IPS-20b (cell line): ENCODE measurements at regions not wholly inside any gene's neighbourhood (a gene's known extent, or its start where the extent isn't known, plus 50 kb on each side); places are given as distances from the start of the nearest gene placed in this dataset.

ENCODE experiments used
- H3K27ac ChIP-seq: one replicate; pipeline ENCODE4 v1.5.1; 2013; ENCODE audit warnings: low read length
- H3K27me3 ChIP-seq: 2 replicates; pipeline ENCODE4 v1.6.1; 2013; ENCODE audit warnings: mild to moderate bottlenecking, low read length, inconsistent platforms; ENCODE audit not compliant: insufficient read depth
- H3K36me3 ChIP-seq: 2 replicates; pipeline ENCODE4 v1.6.1; 2013; ENCODE audit warnings: low read depth, mild to moderate bottlenecking, inconsistent platforms, low read length, moderate library complexity; ENCODE audit not compliant: insufficient read depth
- H3K4me1 ChIP-seq: 2 replicates; pipeline ENCODE4 v1.6.1; 2013; ENCODE audit warnings: mild to moderate bottlenecking, control low read depth, inconsistent platforms, low read length, moderate library complexity; ENCODE audit not compliant: insufficient read depth
- H3K4me3 ChIP-seq: 2 replicates; pipeline ENCODE4 v1.5.1; 2013; ENCODE audit warnings: mild to moderate bottlenecking, low read length, inconsistent platforms
- H3K9ac ChIP-seq: 2 replicates; pipeline ENCODE4 v1.6.1; 2013; ENCODE audit warnings: low read depth, mild to moderate bottlenecking, inconsistent platforms, low read length, moderate library complexity
- H3K9me3 ChIP-seq: 2 replicates; pipeline ENCODE4 v1.6.1; 2013; ENCODE audit warnings: mild to moderate bottlenecking, low read depth, low read length, inconsistent platforms; ENCODE audit not compliant: insufficient read depth

DNA sequence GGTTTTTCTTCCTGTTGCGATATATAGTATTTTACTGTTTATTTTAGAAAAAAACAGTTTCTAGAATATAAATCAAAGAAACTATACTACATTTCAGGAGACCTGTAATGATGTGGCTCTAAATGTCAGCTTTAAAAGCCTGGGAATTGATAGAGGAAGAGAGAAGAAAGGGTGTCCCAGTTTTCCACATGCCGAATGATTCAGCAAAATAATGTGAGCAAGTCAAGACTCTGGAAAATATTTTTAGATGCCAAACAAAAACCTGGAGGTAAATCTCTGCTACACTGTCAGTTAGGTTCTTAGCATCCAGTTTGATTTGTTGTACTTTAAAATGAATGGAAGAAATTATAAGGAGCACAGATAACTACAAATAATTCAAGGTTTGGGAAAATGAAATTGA, 67.1 kb upstream of the DSG1 start:
- Histone ChIP-seq H3K4me3 (no peak overlapping the region), H3K36me3 (no peaks in the 10 kb centered on the region), H3K27me3 (no peaks in the 10 kb centered on the region), H3K27ac (no peak overlapping the region), H3K9me3 (no peaks in the 10 kb centered on the region), H3K4me1 (no peaks in the 10 kb centered on the region), H3K9ac (no peak overlapping the region)

DNA sequence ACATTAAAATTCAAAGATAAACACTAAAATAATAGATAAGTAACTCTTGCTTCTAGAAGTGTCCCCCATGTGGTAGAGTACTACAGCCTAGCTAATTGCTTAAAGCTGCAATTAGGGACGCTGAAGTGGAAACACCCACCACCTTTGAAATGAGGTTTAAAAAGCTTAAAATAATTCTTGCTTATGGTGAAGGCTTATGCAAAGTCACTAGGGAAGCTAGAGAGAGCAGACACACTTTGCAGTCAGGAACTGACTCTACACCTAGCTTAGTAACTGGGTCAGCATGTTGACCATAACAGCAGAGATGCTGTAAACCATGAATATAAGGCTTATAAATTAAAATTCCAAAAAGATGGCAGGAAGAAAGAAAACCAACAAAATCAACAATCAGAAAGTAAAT, 65.4 kb upstream of the DSG1 start:
- no peak overlapping the region for H3K27ac ChIP-seq
- H3K36me3 ChIP-seq: no peaks in the 10 kb centered on the region
- H3K4me1 ChIP-seq: no peaks in the 10 kb centered on the region
- H3K27me3 ChIP-seq: no peaks in the 10 kb centered on the region
- no peaks in the 10 kb centered on the region for H3K9me3 ChIP-seq
- no peak overlapping the region for H3K9ac ChIP-seq
- H3K4me3 ChIP-seq: no peak overlapping the region

DNA sequence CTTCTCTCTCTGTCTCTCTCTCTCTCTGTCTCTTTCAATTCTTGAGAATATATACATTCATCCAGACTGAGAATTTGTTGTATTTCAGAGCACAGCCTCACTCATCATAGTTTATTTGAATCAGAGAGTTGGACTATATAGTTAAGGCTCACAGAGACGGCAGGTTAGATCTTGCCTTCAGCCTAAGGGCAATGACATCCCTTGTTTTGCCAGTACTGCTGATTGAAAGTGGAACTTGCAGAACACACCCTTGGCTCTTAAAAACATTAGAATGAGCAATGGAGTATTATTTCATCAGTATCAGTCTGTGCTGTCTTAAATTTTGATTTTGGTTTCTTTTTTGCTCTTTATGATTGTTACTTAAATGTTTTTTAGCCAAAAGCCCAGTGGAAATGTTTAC, 62.0 kb upstream of the DSG1 start:
- Histone ChIP-seq H3K4me3 (no peak overlapping the region), H3K9ac (no peak overlapping the region), H3K4me1 (no peaks in the 10 kb centered on the region; the same call in 1 of the 2 replicates), H3K27me3 (no peaks in the 10 kb centered on the region), H3K36me3 (no peaks in the 10 kb centered on the region), H3K9me3 (no peaks in the 10 kb centered on the region), H3K27ac (no peak overlapping the region)

DNA sequence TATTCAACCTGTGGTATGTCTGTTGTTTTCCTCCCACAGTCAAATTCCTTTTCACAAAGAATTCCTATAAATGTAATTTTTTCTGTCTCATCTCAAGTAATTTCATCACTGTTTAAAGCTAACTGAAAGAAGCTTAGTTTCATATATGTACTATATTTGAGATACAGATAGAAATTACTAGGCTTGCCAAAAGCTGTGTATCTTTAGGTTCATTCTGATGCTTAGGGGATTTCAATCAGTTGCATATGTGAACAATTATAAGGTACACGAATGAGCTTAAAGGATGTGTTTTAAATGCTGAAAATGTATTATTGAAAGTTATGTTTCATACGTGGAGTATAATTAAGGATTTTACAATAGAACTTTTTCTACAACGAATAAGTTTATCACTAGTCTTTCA, 59.2 kb upstream of the DSG1 start:
- Histone ChIP-seq H3K27ac (no peak overlapping the region), H3K4me1 (peaks cover 7% of the 10 kb centered on the region; the same call in 1 of the 2 replicates), H3K27me3 (no peaks in the 10 kb centered on the region), H3K36me3 (no peaks in the 10 kb centered on the region), H3K9me3 (no peaks in the 10 kb centered on the region), H3K4me3 (no peak overlapping the region), H3K9ac (no peak overlapping the region)

DNA sequence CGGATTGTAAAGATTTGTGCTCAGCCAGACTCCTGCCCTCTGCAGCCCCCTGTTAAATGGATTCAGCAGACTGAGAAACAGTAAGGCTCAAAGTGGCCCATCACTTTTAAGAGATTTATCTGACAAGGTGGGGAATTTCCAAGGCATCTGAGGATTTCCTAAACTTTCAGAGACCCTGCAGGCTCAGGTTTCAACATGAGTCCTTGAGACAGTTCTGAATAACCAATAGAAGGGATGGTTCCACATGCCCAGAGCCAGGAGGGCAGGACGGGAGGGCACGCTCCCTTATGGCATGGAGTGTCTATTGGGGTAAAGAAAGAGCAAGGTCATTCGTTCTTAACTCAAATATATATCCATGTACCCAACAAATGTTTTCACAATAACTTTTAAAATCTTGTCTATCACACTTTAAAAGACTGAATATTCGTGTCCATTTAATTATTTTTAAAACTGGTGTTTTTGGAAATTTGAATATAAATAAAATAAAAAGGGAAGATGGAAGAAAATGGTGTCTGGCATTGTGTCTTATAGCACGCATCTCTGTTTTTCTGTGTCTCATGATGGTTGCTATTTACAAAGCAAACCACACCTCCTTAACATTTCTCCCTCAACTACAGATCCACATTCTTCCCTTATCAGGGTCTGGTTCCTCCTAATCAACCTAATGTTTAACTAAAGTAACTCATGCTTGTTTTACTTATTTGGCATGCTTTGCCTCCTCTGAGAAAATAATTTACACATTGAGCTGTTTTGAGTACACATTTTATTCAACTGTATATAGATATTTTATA, 56.0 kb upstream of the DSG1 start:
- Histone ChIP-seq H3K9ac (no peak overlapping the region), H3K4me1 (peaks cover 7% of the 10 kb centered on the region; the same call in 1 of the 2 replicates), H3K36me3 (no peaks in the 10 kb centered on the region), H3K4me3 (no peak overlapping the region), H3K9me3 (no peaks in the 10 kb centered on the region), H3K27me3 (no peaks in the 10 kb centered on the region), H3K27ac (no peak overlapping the region)

DNA sequence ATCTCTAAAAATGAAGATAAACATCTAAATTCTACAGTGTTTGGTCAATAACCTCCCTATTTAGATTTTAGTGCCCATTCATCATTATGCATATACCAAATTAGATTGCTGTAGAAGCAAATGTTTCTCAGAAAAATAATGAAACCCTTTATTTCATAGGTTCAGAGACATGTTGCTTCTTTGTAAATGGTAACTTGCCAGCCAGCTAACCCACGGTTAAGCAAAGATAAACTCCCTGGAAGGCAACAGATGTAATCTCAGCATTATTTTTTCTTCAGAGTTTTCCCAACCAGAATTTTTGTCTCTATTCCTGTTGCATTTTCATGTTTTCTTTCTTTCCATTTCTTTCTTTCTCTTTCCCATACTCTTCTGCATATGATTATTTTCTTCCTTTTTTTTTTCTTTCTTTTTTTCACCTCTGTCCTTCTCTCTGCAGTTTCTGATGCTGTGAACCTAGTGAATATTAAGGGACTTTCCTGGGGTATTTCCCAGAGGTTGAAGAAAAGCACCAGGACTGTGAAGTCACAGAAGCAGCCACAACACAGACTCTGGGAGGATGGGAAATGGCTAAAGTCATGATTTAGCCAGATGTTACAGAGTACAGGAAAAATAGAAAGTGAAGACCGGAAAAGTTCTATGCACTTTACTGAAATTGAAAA, 50.0 kb upstream of the DSG1 start:
- H3K9me3 ChIP-seq: no peaks in the 10 kb centered on the region
- no peak overlapping the region for H3K27ac ChIP-seq
- no peak overlapping the region for H3K9ac ChIP-seq
- H3K36me3 ChIP-seq: no peaks in the 10 kb centered on the region
- no peaks in the 10 kb centered on the region for H3K27me3 ChIP-seq
- H3K4me1 ChIP-seq: no peaks in the 10 kb centered on the region
- no peak overlapping the region for H3K4me3 ChIP-seq
